ENCODE measurements at regions not wholly inside any gene's neighbourhood (a gene's known extent, or its start where the extent isn't known, plus 50 kb on each side); places are given as distances from the start of the nearest gene placed in this dataset.

DNA sequence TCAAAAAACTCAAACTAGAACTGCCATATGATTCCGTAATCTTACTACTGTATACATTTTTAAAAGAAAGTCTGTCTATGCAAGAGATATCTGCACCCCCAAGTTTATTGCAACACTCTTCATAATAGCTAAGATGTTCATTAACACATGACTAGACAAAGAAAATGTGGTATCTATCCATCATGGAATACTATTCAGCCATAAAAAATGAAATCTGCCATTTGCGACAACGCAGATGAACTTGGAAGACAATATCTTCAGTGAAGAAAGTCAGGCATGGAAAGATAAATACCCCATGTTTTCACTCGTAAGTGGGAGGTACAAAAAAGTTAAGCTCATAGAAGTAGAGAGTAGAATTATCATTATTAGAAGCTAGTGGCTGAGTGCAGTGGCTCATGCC, 87.3 kb upstream of the DHRSX start:
- peaks cover 12% of the 10 kb centered on the region for H3K4me1 ChIP-seq (ENCODE audit: insufficient read depth, low read length)
- DNase-seq (no peak), ATAC-seq (ENCODE audit: poor library complexity) (no peak)
- ChIA-PET POLR2A (no interaction called here), CTCF (no interaction called here)
- H3K27ac Mint-ChIP-seq, result no peak overlapping the region
- peaks cover 16% of the 10 kb centered on the region for H3K4me1 Mint-ChIP-seq (ENCODE audit: low read depth)
- intact Hi-C loops (cut with DNase I, micrococcal nuclease), result no loop called here
- peaks cover 11% of the 10 kb centered on the region for H3K27me3 Mint-ChIP-seq
- H3K4me3 ChIP-seq (ENCODE audit: low read length), result no peak overlapping the region
- H3K36me3 Mint-ChIP-seq (ENCODE audit: low read depth), result no peaks in the 10 kb centered on the region
- peaks cover 0 to 8% of the 10 kb centered on the region in 2 experiments for H3K9me3 ChIP-seq (ENCODE audit: control insufficient read depth in 1 of 2, insufficient read depth in 1 of 2, low read length in 2 of 2)
- TF ChIP-seq, protein P1, sequence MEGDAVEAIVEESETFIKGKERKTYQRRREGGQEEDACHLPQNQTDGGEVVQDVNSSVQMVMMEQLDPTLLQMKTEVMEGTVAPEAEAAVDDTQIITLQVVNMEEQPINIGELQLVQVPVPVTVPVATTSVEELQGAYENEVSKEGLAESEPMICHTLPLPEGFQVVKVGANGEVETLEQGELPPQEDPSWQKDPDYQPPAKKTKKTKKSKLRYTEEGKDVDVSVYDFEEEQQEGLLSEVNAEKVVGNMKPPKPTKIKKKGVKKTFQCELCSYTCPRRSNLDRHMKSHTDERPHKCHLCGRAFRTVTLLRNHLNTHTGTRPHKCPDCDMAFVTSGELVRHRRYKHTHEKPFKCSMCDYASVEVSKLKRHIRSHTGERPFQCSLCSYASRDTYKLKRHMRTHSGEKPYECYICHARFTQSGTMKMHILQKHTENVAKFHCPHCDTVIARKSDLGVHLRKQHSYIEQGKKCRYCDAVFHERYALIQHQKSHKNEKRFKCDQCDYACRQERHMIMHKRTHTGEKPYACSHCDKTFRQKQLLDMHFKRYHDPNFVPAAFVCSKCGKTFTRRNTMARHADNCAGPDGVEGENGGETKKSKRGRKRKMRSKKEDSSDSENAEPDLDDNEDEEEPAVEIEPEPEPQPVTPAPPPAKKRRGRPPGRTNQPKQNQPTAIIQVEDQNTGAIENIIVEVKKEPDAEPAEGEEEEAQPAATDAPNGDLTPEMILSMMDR (IDR thresholded peaks at IDR 0.05), result no peak
- no peaks in the 10 kb centered on the region for H3K36me3 ChIP-seq (ENCODE audit: insufficient read depth, low read length)
- H3K4me3 Mint-ChIP-seq, result no peak overlapping the region
- no peak overlapping the region for H3K27ac ChIP-seq (ENCODE audit: low read depth in 1 of 2, low read length in 2 of 2)
- no peaks in the 10 kb centered on the region for H3K9me3 Mint-ChIP-seq
- peaks cover 9 to 16% of the 10 kb centered on the region in 2 experiments for H3K27me3 ChIP-seq (ENCODE audit: control insufficient read depth in 1 of 2, insufficient read depth in 2 of 2, low read length in 2 of 2)

DNA sequence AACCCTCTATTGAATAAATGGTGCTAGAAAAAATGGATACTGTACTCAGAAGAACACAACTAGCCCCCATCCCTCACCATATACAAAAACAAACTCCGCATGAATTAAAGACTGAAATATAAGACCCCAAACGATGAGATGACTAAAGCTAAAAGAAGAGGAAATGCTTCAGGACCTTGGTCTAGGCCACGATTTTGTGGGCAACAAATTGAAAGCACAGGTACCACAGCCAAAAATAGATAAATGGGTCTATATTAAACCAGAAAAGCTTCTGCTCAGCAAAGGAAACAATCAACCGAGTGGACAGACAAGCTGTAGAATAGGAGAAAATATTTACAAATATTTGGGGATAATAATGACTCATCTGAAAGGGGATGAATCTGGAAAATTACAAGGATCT, 86.4 kb upstream of the DHRSX start:
- H3K9me3 Mint-ChIP-seq, result no peaks in the 10 kb centered on the region
- intact Hi-C loops (cut with DNase I, micrococcal nuclease), result no loop called here
- H3K27ac Mint-ChIP-seq, result no peak overlapping the region
- H3K27me3 ChIP-seq (ENCODE audit: control insufficient read depth in 1 of 2, insufficient read depth in 2 of 2, low read length in 2 of 2), result peaks cover 18 to 25% of the 10 kb centered on the region in 2 experiments
- no peak for DNase-seq
- H3K9me3 ChIP-seq (ENCODE audit: control insufficient read depth in 1 of 2, insufficient read depth in 1 of 2, low read length in 2 of 2), result peaks cover 0 to 9% of the 10 kb centered on the region in 2 experiments
- peaks cover 19% of the 10 kb centered on the region for H3K4me1 Mint-ChIP-seq (ENCODE audit: low read depth)
- TF ChIP-seq, protein P1 (IDR thresholded peaks at IDR 0.05), result no peak
- H3K4me3 Mint-ChIP-seq, result no peak overlapping the region
- no peak overlapping the region for H3K4me3 ChIP-seq (ENCODE audit: low read length)
- CTCF ChIA-PET, result no interaction called here
- no peaks in the 10 kb centered on the region for H3K36me3 ChIP-seq (ENCODE audit: insufficient read depth, low read length)
- POLR2A ChIA-PET, result no interaction called here
- ATAC-seq (ENCODE audit: poor library complexity), result no peak
- H3K4me1 ChIP-seq (ENCODE audit: insufficient read depth, low read length), result peaks cover 16% of the 10 kb centered on the region
- H3K36me3 Mint-ChIP-seq (ENCODE audit: low read depth), result no peaks in the 10 kb centered on the region
- no peak overlapping the region for H3K27ac ChIP-seq (ENCODE audit: low read depth in 1 of 2, low read length in 2 of 2)
- peaks cover 20% of the 10 kb centered on the region for H3K27me3 Mint-ChIP-seq

DNA sequence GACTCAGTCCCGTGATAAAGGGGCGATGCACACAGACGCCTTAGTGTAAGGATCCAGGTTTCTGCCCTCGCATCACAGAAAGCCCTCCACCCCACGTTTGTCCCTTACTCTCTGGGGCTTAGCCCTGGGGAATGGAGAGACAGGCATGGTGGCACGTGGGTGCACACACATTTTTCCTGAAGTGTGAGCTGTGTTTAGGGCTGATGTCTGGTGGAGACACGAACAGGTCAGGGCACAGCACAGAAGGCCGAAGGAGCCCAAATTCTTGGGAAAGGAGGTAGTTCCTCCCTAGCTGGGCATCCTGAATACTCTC, 84.3 kb upstream of the DHRSX start:
- no peak overlapping the region for H3K4me3 Mint-ChIP-seq
- Histone ChIP-seq H3K36me3 (ENCODE audit: insufficient read depth, low read length) (no peaks in the 10 kb centered on the region), H3K27ac (ENCODE audit: low read depth in 1 of 2, low read length in 2 of 2) (no peak overlapping the region), H3K4me1 (ENCODE audit: insufficient read depth, low read length) (peaks cover 16% of the 10 kb centered on the region), H3K9me3 (ENCODE audit: control insufficient read depth in 1 of 2, insufficient read depth in 1 of 2, low read length in 2 of 2) (peaks cover 0 to 9% of the 10 kb centered on the region in 2 experiments), H3K4me3 (ENCODE audit: low read length) (no peak overlapping the region), H3K27me3 (ENCODE audit: control insufficient read depth in 1 of 2, insufficient read depth in 2 of 2, low read length in 2 of 2) (peaks cover 27 to 45% of the 10 kb centered on the region in 2 experiments)
- ATAC-seq (ENCODE audit: poor library complexity) (no peak), DNase-seq (no peak)
- H3K9me3 Mint-ChIP-seq, result no peaks in the 10 kb centered on the region
- peaks cover 38% of the 10 kb centered on the region for H3K27me3 Mint-ChIP-seq
- POLR2A ChIA-PET, result no interaction called here
- no peaks in the 10 kb centered on the region for H3K36me3 Mint-ChIP-seq (ENCODE audit: low read depth)
- intact Hi-C loops (cut with DNase I, micrococcal nuclease), result no loop called here
- H3K4me1 Mint-ChIP-seq (ENCODE audit: low read depth), result peaks cover 21% of the 10 kb centered on the region
- TF ChIP-seq, protein P1 (IDR thresholded peaks at IDR 0.05), result no peak
- H3K27ac Mint-ChIP-seq, result no peak overlapping the region
- CTCF ChIA-PET, result no interaction called here
